ENCODE measurements at regions not wholly inside any gene's neighbourhood (a gene's known extent, or its start where the extent isn't known, plus 50 kb on each side); places are given as distances from the start of the nearest gene placed in this dataset.

DNA sequence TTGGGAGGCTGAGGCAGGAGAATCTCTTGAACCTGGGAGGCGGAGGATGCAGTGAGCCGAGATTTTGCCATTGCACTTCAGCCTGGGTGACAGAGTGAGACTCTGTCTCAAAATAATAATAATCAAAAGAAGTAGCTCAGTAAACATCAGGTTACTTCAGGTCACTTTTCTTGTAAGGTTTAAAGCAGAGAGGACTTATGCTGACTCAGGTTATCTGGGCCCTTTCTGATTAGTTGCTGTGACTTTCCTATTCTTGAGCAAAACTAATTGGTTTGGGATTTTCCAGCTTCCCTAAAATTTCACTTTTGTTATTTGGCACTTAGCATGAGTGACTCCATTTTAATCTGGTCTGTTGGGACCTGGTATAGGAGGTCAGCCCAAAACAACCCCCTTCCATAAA is 812.9 kb downstream of the NLGN4X start:
- no peak for TF ChIP-seq POLR2A (IDR thresholded peaks at IDR 0.05)
- TF ChIP-seq, protein P1, sequence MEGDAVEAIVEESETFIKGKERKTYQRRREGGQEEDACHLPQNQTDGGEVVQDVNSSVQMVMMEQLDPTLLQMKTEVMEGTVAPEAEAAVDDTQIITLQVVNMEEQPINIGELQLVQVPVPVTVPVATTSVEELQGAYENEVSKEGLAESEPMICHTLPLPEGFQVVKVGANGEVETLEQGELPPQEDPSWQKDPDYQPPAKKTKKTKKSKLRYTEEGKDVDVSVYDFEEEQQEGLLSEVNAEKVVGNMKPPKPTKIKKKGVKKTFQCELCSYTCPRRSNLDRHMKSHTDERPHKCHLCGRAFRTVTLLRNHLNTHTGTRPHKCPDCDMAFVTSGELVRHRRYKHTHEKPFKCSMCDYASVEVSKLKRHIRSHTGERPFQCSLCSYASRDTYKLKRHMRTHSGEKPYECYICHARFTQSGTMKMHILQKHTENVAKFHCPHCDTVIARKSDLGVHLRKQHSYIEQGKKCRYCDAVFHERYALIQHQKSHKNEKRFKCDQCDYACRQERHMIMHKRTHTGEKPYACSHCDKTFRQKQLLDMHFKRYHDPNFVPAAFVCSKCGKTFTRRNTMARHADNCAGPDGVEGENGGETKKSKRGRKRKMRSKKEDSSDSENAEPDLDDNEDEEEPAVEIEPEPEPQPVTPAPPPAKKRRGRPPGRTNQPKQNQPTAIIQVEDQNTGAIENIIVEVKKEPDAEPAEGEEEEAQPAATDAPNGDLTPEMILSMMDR (IDR thresholded peaks at IDR 0.05), result no peak

All from Peyer's patch (tissue), 4 donors.